Muscle layer of duodenum (tissue), 2 donors: ENCODE measurements at regions not wholly inside any gene's neighbourhood (a gene's known extent, or its start where the extent isn't known, plus 50 kb on each side); places are given as distances from the start of the nearest gene placed in this dataset.
A peak's percentile ranks its signal among the peaks of the same experiment; 100 is the strongest.

Experiments used
- H3K27ac ChIP-seq: one replicate; pipeline ENCODE4 v1.7.0; 2013; ENCODE audit warnings: mild to moderate bottlenecking, low read length
- H3K27me3 ChIP-seq: one replicate; pipeline ENCODE4 v1.7.0; 2013; ENCODE audit warnings: low read depth, mild to moderate bottlenecking, control low read depth, low read length
- H3K36me3 ChIP-seq, 2 donors: one replicate each; pipeline ENCODE4 v1.7.0; 2013; ENCODE audit warnings: low read length in 2 of 2, control low read depth in 1 of 2, mild to moderate bottlenecking in 1 of 2; ENCODE audit not compliant: insufficient read depth in 2 of 2, control insufficient read depth in 1 of 2
- H3K4me1 ChIP-seq, 2 donors: one replicate each; pipeline ENCODE4 v1.7.0; 2013; ENCODE audit warnings: low read length in 2 of 2, mild to moderate bottlenecking in 2 of 2, control low read depth in 1 of 2, moderate library complexity in 1 of 2; ENCODE audit not compliant: insufficient read depth in 2 of 2, control insufficient read depth in 1 of 2
- H3K4me3 ChIP-seq, 2 donors: one replicate each; pipeline ENCODE4 v1.7.0; 2013; ENCODE audit warnings: low read length in 2 of 2, low read depth in 1 of 2, mild to moderate bottlenecking in 1 of 2
- H3K9me3 ChIP-seq, 2 donors: one replicate each; pipeline ENCODE4 v1.7.0; 2013; ENCODE audit warnings: low read length in 2 of 2, control low read depth in 1 of 2, mild to moderate bottlenecking in 1 of 2; ENCODE audit not compliant: control insufficient read depth in 1 of 2
- donor health status: healthy.

GRCh38 chr14:22505309-22505696, 83.7 kb downstream of the DAD1 start:
- Histone ChIP-seq H3K4me1 (peaks cover 0 to 2% of the 10 kb centered on the region in 2 donors), H3K27me3 (no peaks in the 10 kb centered on the region), H3K9me3 (no peaks in the 10 kb centered on the region), H3K4me3 (no peak overlapping the region), H3K27ac (no peak overlapping the region), H3K36me3 (no peaks in the 10 kb centered on the region)

- Histone ChIP-seq H3K27me3 (no peaks in the 10 kb centered on the region), H3K27ac (peak overlapping the region; percentile 47), H3K4me3 (no peak overlapping the region), H3K36me3 (no peaks in the 10 kb centered on the region), H3K9me3 (no peaks in the 10 kb centered on the region), H3K4me1 (no peaks in the 10 kb centered on the region)
These were observed 86.5 kb downstream of the DAD1 start for GRCh38 chr14:22502551-22502950.

- H3K9me3 ChIP-seq = no peaks in the 10 kb centered on the region
- peak overlapping the region; percentile 47 for H3K27ac ChIP-seq
- no peaks in the 10 kb centered on the region for H3K4me1 ChIP-seq
- no peaks in the 10 kb centered on the region for H3K27me3 ChIP-seq
- H3K36me3 ChIP-seq = no peaks in the 10 kb centered on the region
- H3K4me3 ChIP-seq = no peak overlapping the region
These were observed 87.0 kb downstream of the DAD1 start for GRCh38 chr14:22502007-22502406.

GRCh38 chr14:22500954-22501726, 87.9 kb downstream of the DAD1 start:
- H3K36me3 ChIP-seq = no peaks in the 10 kb centered on the region
- no peak overlapping the region for H3K4me3 ChIP-seq
- H3K27ac ChIP-seq = peak overlapping the region; percentile 16
- no peaks in the 10 kb centered on the region for H3K27me3 ChIP-seq
- no peaks in the 10 kb centered on the region for H3K4me1 ChIP-seq
- no peaks in the 10 kb centered on the region for H3K9me3 ChIP-seq

- no peaks in the 10 kb centered on the region for H3K4me1 ChIP-seq
- peak overlapping the region; percentile 16 for H3K27ac ChIP-seq
- H3K4me3 ChIP-seq = no peak overlapping the region
These were observed 88.5 kb downstream of the DAD1 start for GRCh38 chr14:22500525-22500924.

GRCh38 chr14:22497671-22498093, 91.3 kb downstream of the DAD1 start:
- Histone ChIP-seq H3K9me3 (no peaks in the 10 kb centered on the region), H3K4me3 (no peak overlapping the region), H3K4me1 (no peaks in the 10 kb centered on the region), H3K27me3 (no peaks in the 10 kb centered on the region), H3K27ac (no peak overlapping the region), H3K36me3 (no peaks in the 10 kb centered on the region)

More at GRCh38 chr14:22500525-22500924, 88.5 kb downstream of the DAD1 start:
- H3K36me3 ChIP-seq = no peaks in the 10 kb centered on the region
- H3K9me3 ChIP-seq = no peaks in the 10 kb centered on the region
- no peaks in the 10 kb centered on the region for H3K27me3 ChIP-seq

GRCh38 chr14:22497144-22497423, 91.9 kb downstream of the DAD1 start:
- Histone ChIP-seq H3K27me3 (no peaks in the 10 kb centered on the region), H3K36me3 (no peaks in the 10 kb centered on the region), H3K4me1 (no peaks in the 10 kb centered on the region), H3K4me3 (no peak overlapping the region), H3K27ac (no peak overlapping the region), H3K9me3 (no peaks in the 10 kb centered on the region)

- Histone ChIP-seq H3K9me3 (no peaks in the 10 kb centered on the region), H3K4me1 (no peaks in the 10 kb centered on the region), H3K27ac (no peak overlapping the region), H3K4me3 (no peak overlapping the region), H3K27me3 (no peaks in the 10 kb centered on the region), H3K36me3 (no peaks in the 10 kb centered on the region)
These were observed 94.4 kb downstream of the DAD1 start for GRCh38 chr14:22494486-22495135.

GRCh38 chr14:22493753-22494152, 95.3 kb downstream of the DAD1 start:
- no peaks in the 10 kb centered on the region for H3K36me3 ChIP-seq
- no peak overlapping the region for H3K4me3 ChIP-seq
- H3K27ac ChIP-seq = no peak overlapping the region
- no peaks in the 10 kb centered on the region for H3K27me3 ChIP-seq
- no peaks in the 10 kb centered on the region for H3K4me1 ChIP-seq
- H3K9me3 ChIP-seq = no peaks in the 10 kb centered on the region

GRCh38 chr14:22492622-22493542, 96.1 kb downstream of the DAD1 start:
- Histone ChIP-seq H3K27me3 (no peaks in the 10 kb centered on the region), H3K36me3 (no peaks in the 10 kb centered on the region), H3K4me3 (peak overlapping the region in 1 of 2 donors; percentile 3), H3K9me3 (no peaks in the 10 kb centered on the region), H3K27ac (no peak overlapping the region), H3K4me1 (no peaks in the 10 kb centered on the region)
